ENCODE measurements at regions not wholly inside any gene's neighbourhood (a gene's known extent, or its start where the extent isn't known, plus 50 kb on each side); places are given as distances from the start of the nearest gene placed in this dataset.
A peak's percentile ranks its signal among the peaks of the same experiment; 100 is the strongest.

GRCh38 chr2:74735009-74735408, 81.0 kb downstream of the SEMA4F start:
- DNase-seq (ENCODE audit: low read depth in 2 of 2) = peak; percentile 4 to 49

- DNase-seq (ENCODE audit: low read depth in 2 of 2) = peak; percentile 15 to 38
Measured at GRCh38 chr2:74735564-74735963, 81.5 kb downstream of the SEMA4F start.

- DNase-seq (ENCODE audit: low read depth in 2 of 2) = no peak
Measured at GRCh38 chr2:74736589-74736988, 82.5 kb downstream of the SEMA4F start.

GRCh38 chr2:74738586-74738985, 84.5 kb downstream of the SEMA4F start:
- DNase-seq (ENCODE audit: low read depth in 2 of 2) = no peak

- no peak for DNase-seq (ENCODE audit: low read depth in 2 of 2)
Measured at GRCh38 chr2:74739129-74739528, 85.1 kb downstream of the SEMA4F start.

GRCh38 chr2:74739733-74740241, 85.7 kb downstream of the SEMA4F start:
- no peak for DNase-seq (ENCODE audit: low read depth in 2 of 2)

- no peak for DNase-seq (ENCODE audit: low read depth in 2 of 2)
Measured at GRCh38 chr2:74740395-74740740, 86.3 kb downstream of the SEMA4F start.

- DNase-seq (ENCODE audit: low read depth in 2 of 2) = peak; percentile 47 to 82
Measured at GRCh38 chr2:74740741-74741431, 86.8 kb downstream of the SEMA4F start.

GRCh38 chr2:74741629-74742028, 87.6 kb downstream of the SEMA4F start:
- DNase-seq (ENCODE audit: low read depth in 2 of 2) = no peak

- DNase-seq (ENCODE audit: low read depth in 2 of 2) = no peak
Measured at GRCh38 chr2:74742471-74742870, 88.4 kb downstream of the SEMA4F start.

- DNase-seq (ENCODE audit: low read depth in 2 of 2) = no peak
Measured at GRCh38 chr2:74743039-74743438, 89.0 kb downstream of the SEMA4F start.

GRCh38 chr2:74743778-74744177, 89.7 kb downstream of the SEMA4F start:
- no peak for DNase-seq (ENCODE audit: low read depth in 2 of 2)

- no peak for DNase-seq (ENCODE audit: low read depth in 2 of 2)
Measured at GRCh38 chr2:74744731-74745515, 89.0 kb upstream of the HK2 start.

- DNase-seq (ENCODE audit: low read depth in 2 of 2) = no peak
Measured at GRCh38 chr2:74745766-74746165, 88.2 kb upstream of the HK2 start.

GRCh38 chr2:74746480-74746879, 87.4 kb upstream of the HK2 start:
- no peak for DNase-seq (ENCODE audit: low read depth in 2 of 2)

- no peak for DNase-seq (ENCODE audit: low read depth in 2 of 2)
Measured at GRCh38 chr2:74747411-74748080, 86.4 kb upstream of the HK2 start.

- DNase-seq (ENCODE audit: low read depth in 2 of 2) = no peak
Measured at GRCh38 chr2:74748665-74749064, 85.3 kb upstream of the HK2 start.

- DNase-seq (ENCODE audit: low read depth in 2 of 2) = no peak
Measured at GRCh38 chr2:74749432-74749831, 84.5 kb upstream of the HK2 start.

- DNase-seq (ENCODE audit: low read depth in 2 of 2) = no peak
Measured at GRCh38 chr2:74751981-74752851, 81.7 kb upstream of the HK2 start.

- no peak for DNase-seq (ENCODE audit: low read depth in 2 of 2)
Measured at GRCh38 chr2:74755386-74755785, 78.5 kb upstream of the HK2 start.

- peak in 1 of 2 donors; percentile 18 for DNase-seq (ENCODE audit: low read depth in 2 of 2)
Measured at GRCh38 chr2:74756356-74756890, 77.5 kb upstream of the HK2 start.

All from lung microvascular endothelial cell (primary cell).